ENCODE measurements at regions not wholly inside any gene's neighbourhood (a gene's known extent, or its start where the extent isn't known, plus 50 kb on each side); places are given as distances from the start of the nearest gene placed in this dataset.
"Not testable (repeated sequence)": the region's sequence is repeated elsewhere in the genome, so short reads cannot be mapped to it uniquely, and the experiment has no call there.

GRCh38 chr14:89669193-89669592 lies 252.2 kb upstream of the FOXN3 start:
- peak; percentile 26 to 67 (median 50) for ATAC-seq
- 44% methylated on average over 9 of the region's 11 CpGs for WGBS (ENCODE audit: insufficient coverage, low coverage, low lambda C conversion rate, missing lambda C conversion rate)

GRCh38 chr14:89667983-89668382 lies 250.9 kb upstream of the FOXN3 start:
- 70% methylated on average over 4 of the region's 7 CpGs for WGBS (ENCODE audit: insufficient coverage, low coverage, low lambda C conversion rate, missing lambda C conversion rate)
- ATAC-seq (no peak), DNase-seq (no peak)
- intact Hi-C loops (cut with DNase I), result no loop called here
- no peaks in the 10 kb centered on the region for H3K36me3 ChIP-seq
- no peak overlapping the region for H3K27ac ChIP-seq
- no peaks in the 10 kb centered on the region for H3K27me3 ChIP-seq
- no peaks in the 10 kb centered on the region for H3K9me3 ChIP-seq
- TF ChIP-seq, protein P1, sequence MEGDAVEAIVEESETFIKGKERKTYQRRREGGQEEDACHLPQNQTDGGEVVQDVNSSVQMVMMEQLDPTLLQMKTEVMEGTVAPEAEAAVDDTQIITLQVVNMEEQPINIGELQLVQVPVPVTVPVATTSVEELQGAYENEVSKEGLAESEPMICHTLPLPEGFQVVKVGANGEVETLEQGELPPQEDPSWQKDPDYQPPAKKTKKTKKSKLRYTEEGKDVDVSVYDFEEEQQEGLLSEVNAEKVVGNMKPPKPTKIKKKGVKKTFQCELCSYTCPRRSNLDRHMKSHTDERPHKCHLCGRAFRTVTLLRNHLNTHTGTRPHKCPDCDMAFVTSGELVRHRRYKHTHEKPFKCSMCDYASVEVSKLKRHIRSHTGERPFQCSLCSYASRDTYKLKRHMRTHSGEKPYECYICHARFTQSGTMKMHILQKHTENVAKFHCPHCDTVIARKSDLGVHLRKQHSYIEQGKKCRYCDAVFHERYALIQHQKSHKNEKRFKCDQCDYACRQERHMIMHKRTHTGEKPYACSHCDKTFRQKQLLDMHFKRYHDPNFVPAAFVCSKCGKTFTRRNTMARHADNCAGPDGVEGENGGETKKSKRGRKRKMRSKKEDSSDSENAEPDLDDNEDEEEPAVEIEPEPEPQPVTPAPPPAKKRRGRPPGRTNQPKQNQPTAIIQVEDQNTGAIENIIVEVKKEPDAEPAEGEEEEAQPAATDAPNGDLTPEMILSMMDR (IDR thresholded peaks at IDR 0.05), result no peak
- TF ChIP-seq POLR2A (IDR thresholded peaks at IDR 0.05), result no peak
- H3K4me3 ChIP-seq, result no peak overlapping the region
- H3K4me1 ChIP-seq, result no peaks in the 10 kb centered on the region

More at GRCh38 chr14:89669193-89669592, 252.2 kb upstream of the FOXN3 start:
- no peak overlapping the region for H3K4me3 ChIP-seq
- TF ChIP-seq, protein P1 (IDR thresholded peaks at IDR 0.05), result no peak
- no peak for TF ChIP-seq POLR2A (IDR thresholded peaks at IDR 0.05)
- DNase-seq, result peak in 2 of 3 donors; percentile 28 to 50
- no peaks in the 10 kb centered on the region for H3K4me1 ChIP-seq
- H3K27me3 ChIP-seq, result no peaks in the 10 kb centered on the region
- no peaks in the 10 kb centered on the region for H3K9me3 ChIP-seq
- intact Hi-C loops (cut with DNase I), result no loop called here
- no peaks in the 10 kb centered on the region for H3K36me3 ChIP-seq
- no peak overlapping the region for H3K27ac ChIP-seq

DNA sequence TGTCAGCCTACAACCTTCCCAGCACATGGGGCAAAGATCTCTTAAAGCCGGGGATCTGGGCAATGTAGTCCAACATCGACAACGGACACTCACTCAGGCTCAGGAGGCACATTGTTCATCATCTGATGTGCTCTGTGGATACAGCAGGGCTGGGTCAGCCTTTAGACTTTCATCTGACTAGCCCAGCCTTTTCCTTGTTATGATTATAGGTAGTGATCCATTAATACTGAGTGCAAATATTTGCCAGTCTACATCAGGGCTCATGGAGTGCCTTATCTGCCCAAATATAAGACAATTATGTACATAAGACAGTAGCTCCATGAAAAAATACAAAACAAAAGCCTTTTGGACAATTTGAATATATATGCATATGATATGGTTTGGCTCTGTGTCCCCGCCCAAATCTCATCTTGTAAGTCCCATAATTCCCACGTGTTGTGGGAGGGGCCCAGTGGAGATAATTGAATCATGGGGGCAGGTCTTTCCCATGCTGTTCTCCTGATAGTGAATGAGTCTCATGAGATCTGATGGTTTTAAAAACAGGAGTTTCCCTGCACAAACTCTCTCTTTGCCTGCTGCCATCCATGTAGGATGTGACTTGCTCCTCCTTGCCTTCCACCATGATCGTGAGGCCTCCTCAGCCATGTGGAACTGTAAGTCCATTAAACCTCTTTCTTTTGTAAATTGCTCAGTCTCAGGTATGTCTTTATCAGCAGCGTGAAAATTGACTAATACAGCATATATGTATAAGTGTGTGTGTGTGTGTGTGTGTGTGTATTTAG lies 248.5 kb upstream of the FOXN3 start:
- peak in 1 of 4 donors; percentile 64 for ATAC-seq
- DNase-seq; H3K4me1 ChIP-seq; H3K9me3 ChIP-seq; intact Hi-C loops (cut with DNase I); H3K27ac ChIP-seq; H3K4me3 ChIP-seq; H3K27me3 ChIP-seq; H3K36me3 ChIP-seq: not testable (repeated sequence)
- 63% methylated on average over 7 of the region's 7 CpGs for WGBS (ENCODE audit: insufficient coverage, low coverage, low lambda C conversion rate, missing lambda C conversion rate)

- no peak for TF ChIP-seq POLR2A (IDR thresholded peaks at IDR 0.05)
- TF ChIP-seq, protein P1 (IDR thresholded peaks at IDR 0.05), result no peak
- no peak for DNase-seq
- ATAC-seq, result no peak
- peak overlapping the region in 2 of 3 donors; percentile 77 to 80 for H3K27ac ChIP-seq
- intact Hi-C loops (cut with DNase I), result no loop called here
- H3K27me3 ChIP-seq, result no peaks in the 10 kb centered on the region
- H3K4me3 ChIP-seq, result no peak overlapping the region
- no peaks in the 10 kb centered on the region for H3K36me3 ChIP-seq
- WGBS (ENCODE audit: insufficient coverage, low coverage, low lambda C conversion rate, missing lambda C conversion rate), result 97% methylated on average over 4 of the region's 4 CpGs
- no peaks in the 10 kb centered on the region for H3K9me3 ChIP-seq
- H3K4me1 ChIP-seq, result peaks cover 0 to 21% (median 6%) of the 10 kb centered on the region in 4 donors
Observed at GRCh38 chr14:89661392-89661791, 244.4 kb upstream of the FOXN3 start.

- H3K4me3 ChIP-seq; H3K27me3 ChIP-seq; H3K9me3 ChIP-seq; intact Hi-C loops (cut with DNase I); H3K36me3 ChIP-seq: not testable (repeated sequence)
- H3K27ac ChIP-seq, result peak overlapping the region; percentile 71 to 80 (median 77)
- WGBS (ENCODE audit: insufficient coverage, low coverage, low lambda C conversion rate, missing lambda C conversion rate), result 43% methylated on average over 4 of the region's 6 CpGs
- H3K4me1 ChIP-seq, result peaks cover 0 to 21% (median 6%) of the 10 kb centered on the region in 4 donors
- DNase-seq (peak; percentile 33 to 73 (median 61)), ATAC-seq (peak; percentile 64 to 79 (median 70))
Observed at GRCh38 chr14:89660625-89661233, 243.7 kb upstream of the FOXN3 start.

Measured in right lobe of liver (tissue), 6 donors.